ENCODE measurements at regions not wholly inside any gene's neighbourhood (a gene's known extent, or its start where the extent isn't known, plus 50 kb on each side); places are given as distances from the start of the nearest gene placed in this dataset.

DNA sequence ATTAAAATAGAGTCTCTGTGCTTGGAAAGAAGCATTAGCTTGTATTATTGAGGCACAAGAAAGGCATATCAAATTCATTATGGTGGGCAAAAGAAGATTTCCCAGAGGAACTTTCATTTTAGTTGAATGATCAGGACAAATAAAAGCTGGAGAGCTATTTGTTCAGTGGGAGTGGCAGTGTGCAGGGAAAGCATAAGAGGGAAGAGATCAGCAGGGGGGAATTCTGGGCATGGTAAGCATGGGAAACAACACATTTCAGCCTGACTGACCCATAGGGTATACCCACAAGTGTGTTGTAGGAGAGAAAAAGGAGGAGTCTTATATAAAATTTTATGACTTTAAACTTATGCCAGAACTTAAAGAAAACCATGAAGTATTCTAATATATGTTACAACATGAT is 167.7 kb upstream of the RASA1 start:
- Histone ChIP-seq H3K9me3 (ENCODE audit: control extremely low read depth in 1 of 3, control insufficient read depth in 2 of 3, insufficient read depth in 1 of 3, low read length in 2 of 3) (no peaks in the 10 kb centered on the region), H3K79me2 (ENCODE audit: control insufficient read depth, insufficient read depth, low read length) (no peaks in the 10 kb centered on the region), H3K27me3 (replicated peaks in 1 of 4; ENCODE audit: control extremely low read depth in 1 of 4, control insufficient read depth in 3 of 4, insufficient read depth in 4 of 4, low read length in 3 of 4) (no peaks in the 10 kb centered on the region), H3K4me1 (ENCODE audit: control insufficient read depth in 2 of 2, insufficient read depth in 2 of 2, low read length in 2 of 2) (peaks cover 42 to 56% of the 10 kb centered on the region in 2 donors), H3K4me3 (ENCODE audit: control extremely low read depth in 1 of 5, extremely low read depth in 1 of 5, insufficient read depth in 1 of 5, low read depth in 2 of 5, low read length in 4 of 5) (no peak overlapping the region), H3K9ac (ENCODE audit: low read length) (no peak overlapping the region), H2AFZ (ENCODE audit: insufficient read depth, low read depth, low read length, poor library complexity, severe bottlenecking) (no peak overlapping the region), H3K4me2 (replicated peaks; ENCODE audit: low read depth, low read length, poor library complexity, severe bottlenecking) (no peak overlapping the region), H3K27ac (ENCODE audit: low read length in 2 of 2) (no peak overlapping the region), H3K36me3 (replicated peaks in 1 of 2; ENCODE audit: control extremely low read depth in 1 of 2, control insufficient read depth in 1 of 2, extremely low read depth in 1 of 2, insufficient read depth in 2 of 2, low read length in 1 of 2) (no peaks in the 10 kb centered on the region), H4K20me1 (ENCODE audit: control insufficient read depth, insufficient read depth, low read length, poor library complexity, severe bottlenecking) (no peaks in the 10 kb centered on the region)
- Mint-ChIP-seq H3K4me1 (peaks cover 58% of the 10 kb centered on the region), H3K9me3 (ENCODE audit: insufficient read depth) (no peaks in the 10 kb centered on the region), H3K27me3 (no peaks in the 10 kb centered on the region), H3K27ac (no peak overlapping the region), H3K4me3 (no peak overlapping the region)
- ChIA-PET POLR2A (no interaction called here), CTCF (interaction anchor here (1.5 kb wide), 1 partner anchor 28 kb away, joined by 4 read pairs; no protein-coding TSS in a partner anchor)
- DNase-seq: no peak
- intact Hi-C loops (cut with micrococcal nuclease): no loop called here
- no peak for TF ChIP-seq EZH2 (IDR thresholded peaks at IDR 0.05; ENCODE audit: borderline replicate concordance, insufficient read depth, low read depth, low read length, poor library complexity, severe bottlenecking)
- TF ChIP-seq, protein P1, sequence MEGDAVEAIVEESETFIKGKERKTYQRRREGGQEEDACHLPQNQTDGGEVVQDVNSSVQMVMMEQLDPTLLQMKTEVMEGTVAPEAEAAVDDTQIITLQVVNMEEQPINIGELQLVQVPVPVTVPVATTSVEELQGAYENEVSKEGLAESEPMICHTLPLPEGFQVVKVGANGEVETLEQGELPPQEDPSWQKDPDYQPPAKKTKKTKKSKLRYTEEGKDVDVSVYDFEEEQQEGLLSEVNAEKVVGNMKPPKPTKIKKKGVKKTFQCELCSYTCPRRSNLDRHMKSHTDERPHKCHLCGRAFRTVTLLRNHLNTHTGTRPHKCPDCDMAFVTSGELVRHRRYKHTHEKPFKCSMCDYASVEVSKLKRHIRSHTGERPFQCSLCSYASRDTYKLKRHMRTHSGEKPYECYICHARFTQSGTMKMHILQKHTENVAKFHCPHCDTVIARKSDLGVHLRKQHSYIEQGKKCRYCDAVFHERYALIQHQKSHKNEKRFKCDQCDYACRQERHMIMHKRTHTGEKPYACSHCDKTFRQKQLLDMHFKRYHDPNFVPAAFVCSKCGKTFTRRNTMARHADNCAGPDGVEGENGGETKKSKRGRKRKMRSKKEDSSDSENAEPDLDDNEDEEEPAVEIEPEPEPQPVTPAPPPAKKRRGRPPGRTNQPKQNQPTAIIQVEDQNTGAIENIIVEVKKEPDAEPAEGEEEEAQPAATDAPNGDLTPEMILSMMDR (IDR thresholded peaks at IDR 0.05): no peak
- no peak for ATAC-seq (ENCODE audit: low read depth)

DNA sequence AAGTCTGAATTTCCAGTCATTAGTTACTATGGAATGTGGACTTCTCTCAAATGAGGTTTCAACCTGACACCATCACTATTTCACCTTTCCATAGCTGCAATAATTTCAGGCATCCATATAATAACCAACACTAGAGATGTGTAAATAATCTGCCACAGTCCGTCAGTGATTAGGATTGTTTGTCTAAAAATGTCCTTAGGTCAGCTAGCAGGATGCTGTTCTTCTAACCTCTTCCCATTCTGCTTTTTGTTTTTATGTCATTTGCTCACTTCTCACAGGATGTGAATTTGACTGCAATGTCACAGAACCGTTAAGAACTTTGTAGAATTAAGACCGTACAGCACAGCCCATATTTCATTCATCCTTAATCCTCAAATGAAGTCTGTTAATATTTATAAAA is 166.4 kb upstream of the RASA1 start:
- CTCF ChIA-PET: no interaction called here
- Mint-ChIP-seq H3K27ac (peak overlapping the region; percentile 4), H3K9me3 (ENCODE audit: insufficient read depth) (no peaks in the 10 kb centered on the region), H3K4me1 (peaks cover 50% of the 10 kb centered on the region), H3K4me3 (peak overlapping the region; percentile 56), H3K27me3 (no peaks in the 10 kb centered on the region)
- Histone ChIP-seq H4K20me1 (ENCODE audit: control insufficient read depth, insufficient read depth, low read length, poor library complexity, severe bottlenecking) (no peaks in the 10 kb centered on the region), H3K4me1 (ENCODE audit: control insufficient read depth in 2 of 2, insufficient read depth in 2 of 2, low read length in 2 of 2) (peaks cover 34 to 47% of the 10 kb centered on the region in 2 donors), H3K9me3 (ENCODE audit: control extremely low read depth in 1 of 3, control insufficient read depth in 2 of 3, insufficient read depth in 1 of 3, low read length in 2 of 3) (peaks cover 0 to 5% (median 0%) of the 10 kb centered on the region in 3 donors), H3K79me2 (ENCODE audit: control insufficient read depth, insufficient read depth, low read length) (no peaks in the 10 kb centered on the region), H3K27ac (ENCODE audit: low read length in 2 of 2) (peak overlapping the region in 1 of 2 donors; percentile 70), H3K36me3 (replicated peaks in 1 of 2; ENCODE audit: control extremely low read depth in 1 of 2, control insufficient read depth in 1 of 2, extremely low read depth in 1 of 2, insufficient read depth in 2 of 2, low read length in 1 of 2) (no peaks in the 10 kb centered on the region), H3K4me3 (ENCODE audit: control extremely low read depth in 1 of 5, extremely low read depth in 1 of 5, insufficient read depth in 1 of 5, low read depth in 2 of 5, low read length in 4 of 5) (peak overlapping the region in 1 of 5 experiments; percentile 1), H2AFZ (ENCODE audit: insufficient read depth, low read depth, low read length, poor library complexity, severe bottlenecking) (peak overlapping the region; percentile 33), H3K4me2 (replicated peaks; ENCODE audit: low read depth, low read length, poor library complexity, severe bottlenecking) (peak overlapping the region; percentile 55), H3K9ac (ENCODE audit: low read length) (peak overlapping the region; percentile 29), H3K27me3 (replicated peaks in 1 of 4; ENCODE audit: control extremely low read depth in 1 of 4, control insufficient read depth in 3 of 4, insufficient read depth in 4 of 4, low read length in 3 of 4) (no peaks in the 10 kb centered on the region)
- POLR2A ChIA-PET: no interaction called here
- ATAC-seq (ENCODE audit: low read depth) (no peak), DNase-seq (no peak)
- WGBS (ENCODE audit: insufficient coverage): no CpG with 5 or more reads among the region's 3 CpGs
- intact Hi-C loops (cut with micrococcal nuclease): no loop called here
- TF ChIP-seq, protein P1 (IDR thresholded peaks at IDR 0.05): no peak
- TF ChIP-seq EZH2 (IDR thresholded peaks at IDR 0.05; ENCODE audit: borderline replicate concordance, insufficient read depth, low read depth, low read length, poor library complexity, severe bottlenecking): no peak

Data from B cell (primary cell).